Fibroblast of mammary gland (primary cell): ENCODE measurements at regions not wholly inside any gene's neighbourhood (a gene's known extent, or its start where the extent isn't known, plus 50 kb on each side); places are given as distances from the start of the nearest gene placed in this dataset.

Experiments used
- DNase-seq: peaks from one replicate; pipeline ENCODE4 v3.0.0-alpha.2; 2010; ENCODE audit warnings: low read depth
- H3K4me3 ChIP-seq: 2 replicates; pipeline ENCODE4 v1.5.1; 2011; ENCODE audit warnings: low read depth, mild to moderate bottlenecking, low read length, moderate library complexity; ENCODE audit not compliant: control insufficient read depth
- TF ChIP-seq, protein P1 (sequence below): conservative IDR thresholded peaks from 2 replicates; pipeline ENCODE4 v1.5.1; 2011; ENCODE audit warnings: low read depth, low read length, inconsistent platforms; ENCODE audit not compliant: control insufficient read depth, insufficient read depth

GRCh38 chr5:56677690-56678305, 137.6 kb upstream of the MAP3K1 start:
- no peak for DNase-seq
- no peak overlapping the region for H3K4me3 ChIP-seq
- TF ChIP-seq, protein P1, sequence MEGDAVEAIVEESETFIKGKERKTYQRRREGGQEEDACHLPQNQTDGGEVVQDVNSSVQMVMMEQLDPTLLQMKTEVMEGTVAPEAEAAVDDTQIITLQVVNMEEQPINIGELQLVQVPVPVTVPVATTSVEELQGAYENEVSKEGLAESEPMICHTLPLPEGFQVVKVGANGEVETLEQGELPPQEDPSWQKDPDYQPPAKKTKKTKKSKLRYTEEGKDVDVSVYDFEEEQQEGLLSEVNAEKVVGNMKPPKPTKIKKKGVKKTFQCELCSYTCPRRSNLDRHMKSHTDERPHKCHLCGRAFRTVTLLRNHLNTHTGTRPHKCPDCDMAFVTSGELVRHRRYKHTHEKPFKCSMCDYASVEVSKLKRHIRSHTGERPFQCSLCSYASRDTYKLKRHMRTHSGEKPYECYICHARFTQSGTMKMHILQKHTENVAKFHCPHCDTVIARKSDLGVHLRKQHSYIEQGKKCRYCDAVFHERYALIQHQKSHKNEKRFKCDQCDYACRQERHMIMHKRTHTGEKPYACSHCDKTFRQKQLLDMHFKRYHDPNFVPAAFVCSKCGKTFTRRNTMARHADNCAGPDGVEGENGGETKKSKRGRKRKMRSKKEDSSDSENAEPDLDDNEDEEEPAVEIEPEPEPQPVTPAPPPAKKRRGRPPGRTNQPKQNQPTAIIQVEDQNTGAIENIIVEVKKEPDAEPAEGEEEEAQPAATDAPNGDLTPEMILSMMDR: no peak

DNA sequence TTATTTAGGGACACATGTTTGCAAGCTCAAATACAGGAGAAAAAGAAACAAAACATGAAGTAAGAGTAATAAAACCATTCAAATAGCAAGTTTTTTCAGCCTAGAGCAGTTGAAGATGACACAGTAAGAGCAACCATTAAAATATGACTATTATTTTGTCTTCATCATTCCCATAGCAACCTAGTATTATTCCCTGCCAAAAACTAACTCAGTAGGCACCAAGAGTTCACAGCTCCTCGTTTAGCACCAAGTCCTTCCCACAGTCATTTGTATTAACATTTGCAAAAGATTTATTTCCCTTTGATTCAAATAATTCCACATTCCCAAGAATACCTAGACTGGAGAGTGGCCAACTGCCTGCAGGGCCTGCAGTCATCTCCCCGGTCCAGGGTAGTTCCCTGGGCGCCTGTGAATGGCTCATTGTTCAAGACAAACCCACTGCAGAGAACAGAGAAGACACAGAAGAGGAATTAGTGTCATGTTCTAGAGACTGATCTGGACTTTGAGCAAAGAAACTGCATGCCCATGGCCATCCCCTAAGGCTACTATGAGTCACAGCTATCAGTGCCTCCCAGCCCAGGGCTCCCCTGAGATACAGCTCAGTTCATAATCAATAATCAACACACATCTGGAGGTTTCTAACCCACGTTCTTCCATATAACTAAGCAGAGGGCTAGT, 139.1 kb upstream of the MAP3K1 start:
- TF ChIP-seq, protein P1: no peak
- no peak for DNase-seq
- no peak overlapping the region for H3K4me3 ChIP-seq

DNA sequence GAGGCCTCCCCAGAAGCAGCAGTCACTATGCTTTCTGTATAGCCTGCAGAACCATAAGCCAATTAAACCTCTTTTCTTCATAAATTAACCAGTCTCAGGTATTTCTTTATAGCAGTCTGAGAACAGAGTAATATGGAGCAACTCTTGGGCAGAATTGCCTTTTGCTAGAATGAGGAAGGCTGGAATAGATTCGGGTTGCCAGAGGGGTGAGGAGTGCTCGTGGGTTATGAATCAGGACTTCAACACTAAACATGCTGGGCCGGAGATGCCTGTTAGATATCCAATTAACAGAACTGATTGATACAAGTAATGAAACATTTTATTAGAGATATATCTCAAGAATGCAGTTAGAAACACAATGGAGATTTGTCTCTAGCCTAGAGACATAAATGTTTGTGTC, 140.9 kb upstream of the MAP3K1 start:
- TF ChIP-seq, protein P1: no peak
- DNase-seq: no peak
- H3K4me3 ChIP-seq: no peak overlapping the region

DNA sequence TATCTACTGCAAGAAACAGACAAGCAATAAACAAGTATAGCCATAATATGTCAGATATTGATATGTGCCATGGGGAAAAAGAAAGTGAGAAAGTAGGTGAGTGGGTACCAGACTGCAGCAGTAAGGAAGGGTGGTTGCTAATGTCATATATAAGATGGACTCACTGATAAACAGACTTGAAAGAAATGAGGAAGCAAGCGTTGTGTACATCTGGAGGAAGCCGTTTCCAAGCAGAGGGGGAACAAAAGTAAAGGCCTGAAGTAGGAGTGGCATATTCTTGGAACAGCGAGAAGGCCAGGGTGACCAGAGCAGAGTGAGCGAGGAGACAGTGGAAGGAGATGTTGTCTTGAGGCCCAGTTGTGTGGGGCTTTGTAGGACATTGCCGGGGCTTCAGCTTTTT, 142.2 kb upstream of the MAP3K1 start:
- no peak overlapping the region for H3K4me3 ChIP-seq
- no peak for DNase-seq
- TF ChIP-seq, protein P1: no peak

DNA sequence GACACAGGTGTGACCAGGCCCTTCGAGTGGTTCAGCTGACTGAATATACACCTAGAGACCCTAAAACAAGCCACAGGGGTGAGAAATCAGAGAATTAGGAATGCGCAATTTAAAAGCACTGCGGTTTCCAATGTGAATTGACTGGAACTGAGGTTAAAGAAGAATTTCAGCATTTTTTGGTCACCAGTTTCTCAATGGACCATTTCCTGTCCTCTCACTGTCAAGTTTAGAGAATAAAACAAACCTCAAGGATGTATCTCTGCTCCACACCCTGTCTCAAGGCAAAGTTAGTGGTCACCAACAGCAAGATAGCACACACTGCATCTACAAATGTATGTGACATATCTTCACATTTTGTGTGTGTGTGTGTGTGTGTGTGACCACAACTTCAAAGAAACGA, 143.8 kb upstream of the MAP3K1 start:
- TF ChIP-seq, protein P1: no peak

GRCh38 chr5:56670916-56671315, 144.4 kb upstream of the MAP3K1 start:
- no peak overlapping the region for H3K4me3 ChIP-seq
- TF ChIP-seq, protein P1: no peak
- peak; percentile 15 for DNase-seq

More for the DNA sequence above, 143.8 kb upstream of the MAP3K1 start:
- no peak for DNase-seq
- no peak overlapping the region for H3K4me3 ChIP-seq
